IMR-90 (cell line): ENCODE measurements at regions not wholly inside any gene's neighbourhood (a gene's known extent, or its start where the extent isn't known, plus 50 kb on each side); places are given as distances from the start of the nearest gene placed in this dataset.

Experiments
- ATAC-seq: fragments of 200-7000 bp; cut with Tn5 transposase; 2 replicates; pipeline ENCODE4 v1.9.1; 2020; ENCODE audit warnings: low read depth, mild to moderate bottlenecking, moderate library complexity
- BruUV-seq: library from RNA; stranded (reverse); fragments of 400-500 nt; replicated peaks from 2 replicates; lab custom pipeline; 2021; lab: Mats Ljungman, UMichigan
- CTCF ChIA-PET: fragments of 300-600 bp; formaldehyde crosslinking; extraction: SDS; loops from one replicate; lab custom pipeline; 2021; ENCODE audit warnings: antibody characterized with exemption; lab: Yijun Ruan, JAX
- POLR2A ChIA-PET: fragments of 300-600 bp; sonication (Branson Sonifier 250); formaldehyde crosslinking; loops from one replicate; lab custom pipeline; 2022; ENCODE audit warnings: antibody characterized with exemption; ENCODE audit not compliant: unreplicated experiment; lab: Charles Lee
- DNase-seq: peaks from one replicate; pipeline ENCODE4 v3.0.0; 2013
- H2AFZ ChIP-seq: replicated peaks from 2 replicates; pipeline ENCODE3; 2013; ENCODE audit warnings: low read length, mild to moderate bottlenecking; ENCODE audit not compliant: poor library complexity
- H2AK5ac ChIP-seq: 2 replicates; pipeline ENCODE4 v1.6.1; 2013; ENCODE audit warnings: low read depth, low read length, inconsistent platforms
- H2AK9ac ChIP-seq: replicated peaks from 2 replicates; pipeline ENCODE3; 2013; ENCODE audit warnings: mild to moderate bottlenecking, low read depth, low read length, moderate library complexity; ENCODE audit not compliant: poor library complexity
- H2BK120ac ChIP-seq: 2 replicates; pipeline ENCODE4 v1.6.1; 2013; ENCODE audit warnings: low read depth, low read length, inconsistent platforms
- H2BK15ac ChIP-seq: 3 replicates; pipeline ENCODE4 v1.6.1; 2013; ENCODE audit warnings: low read depth, low read length, inconsistent platforms
- H2BK20ac ChIP-seq: 2 replicates; pipeline ENCODE4 v1.6.1; 2013; ENCODE audit warnings: low read depth, mild to moderate bottlenecking, inconsistent platforms, low read length, moderate library complexity
- H2BK5ac ChIP-seq: 2 replicates; pipeline ENCODE4 v1.6.1; 2013; ENCODE audit warnings: mild to moderate bottlenecking, low read depth, low read length, inconsistent platforms; ENCODE audit not compliant: poor library complexity, severe bottlenecking
- H3K14ac ChIP-seq: replicated peaks from 2 replicates; pipeline ENCODE4 v1.6.1; 2013; ENCODE audit warnings: low read depth, low read length, inconsistent platforms
- H3K18ac ChIP-seq: 2 replicates; pipeline ENCODE4 v1.6.1; 2013; ENCODE audit warnings: low read depth, low read length, control low read depth
- H3K23ac ChIP-seq: 2 replicates; pipeline ENCODE4 v1.6.1; 2013; ENCODE audit warnings: low read depth, low read length, inconsistent platforms
- H3K27ac ChIP-seq: 2 replicates; pipeline ENCODE4 v1.5.1; 2013; ENCODE audit warnings: mild to moderate bottlenecking, control low read depth, low read length; ENCODE audit not compliant: insufficient read depth
- H3K27me3 ChIP-seq: 2 replicates; pipeline ENCODE4 v1.6.1; 2013; ENCODE audit warnings: low read length; ENCODE audit not compliant: control insufficient read depth, insufficient read depth
- H3K36me3 ChIP-seq: 2 replicates; pipeline ENCODE4 v1.6.1; 2013; ENCODE audit warnings: low read length, mixed read lengths; ENCODE audit not compliant: control insufficient read depth, insufficient read depth
- H3K4ac ChIP-seq: 2 replicates; pipeline ENCODE4 v1.6.1; 2013; ENCODE audit warnings: low read depth, low read length, inconsistent platforms
- H3K4me1 ChIP-seq: 2 replicates; pipeline ENCODE4 v1.6.1; 2013; ENCODE audit warnings: low read length, mixed read lengths; ENCODE audit not compliant: control insufficient read depth, insufficient read depth
- H3K4me2 ChIP-seq: 2 replicates; pipeline ENCODE4 v1.6.1; 2013; ENCODE audit warnings: low read depth, mild to moderate bottlenecking, control low read depth, low read length, moderate library complexity
- H3K4me3 ChIP-seq: 2 replicates; pipeline ENCODE4 v1.5.1; 2013; ENCODE audit warnings: low read depth, mild to moderate bottlenecking, control low read depth, low read length, moderate library complexity; ENCODE audit not compliant: insufficient read depth
- H3K56ac ChIP-seq: 2 replicates; pipeline ENCODE4 v1.6.1; 2013; ENCODE audit warnings: low read length, inconsistent platforms; ENCODE audit not compliant: insufficient read depth; ENCODE audit errors: extremely low read depth
- H3K79me1 ChIP-seq, 2 experiments: 2 replicates each; pipeline ENCODE4 v1.6.1; 2013; ENCODE audit warnings: low read length in 2 of 2, inconsistent platforms in 1 of 2, low read depth in 1 of 2
- H3K9ac ChIP-seq: 2 replicates; pipeline ENCODE4 v1.6.1; 2013; ENCODE audit warnings: low read depth, low read length, control low read depth
- H3K9me1 ChIP-seq: 2 replicates; pipeline ENCODE4 v1.6.1; 2013; ENCODE audit warnings: low read length, inconsistent platforms; ENCODE audit not compliant: insufficient read depth
- H3K9me3 ChIP-seq: 2 replicates; pipeline ENCODE4 v1.6.1; 2013; ENCODE audit warnings: low read length; ENCODE audit not compliant: control insufficient read depth, insufficient read depth
- H4K20me1 ChIP-seq: 2 replicates; pipeline ENCODE4 v1.6.1; 2013; ENCODE audit warnings: low read length, inconsistent platforms; ENCODE audit not compliant: insufficient read depth
- H4K5ac ChIP-seq: 2 replicates; pipeline ENCODE4 v1.6.1; 2013; ENCODE audit warnings: mild to moderate bottlenecking, low read depth, low read length, control low read depth
- H4K8ac ChIP-seq, 2 experiments: 2 replicates each; pipeline ENCODE4 v1.6.1; 2013; ENCODE audit warnings: low read depth in 2 of 2, low read length in 2 of 2, control low read depth in 1 of 2, inconsistent platforms in 1 of 2
- H4K91ac ChIP-seq: 2 replicates; pipeline ENCODE4 v1.6.1; 2013; ENCODE audit warnings: low read depth, low read length, inconsistent platforms; ENCODE audit not compliant: insufficient read depth
- BHLHE40 ChIP-seq: fragments of 150-350 bp; IDR thresholded peaks from 2 replicates; pipeline ENCODE4 v1.6.1; 2016; ENCODE audit warnings: mild to moderate bottlenecking, low read depth, low read length
- CEBPB ChIP-seq: IDR thresholded peaks from 2 replicates; pipeline ENCODE4 v1.6.1; 2012; ENCODE audit warnings: low read depth, low read length, improper control_type of control experiment
- CHD1 ChIP-seq: IDR thresholded peaks from 2 replicates; pipeline ENCODE4 v1.6.1; 2012; ENCODE audit warnings: low read depth, low read length, improper control_type of control experiment
- FOS ChIP-seq: fragments of 150-350 bp; IDR thresholded peaks from 2 replicates; pipeline ENCODE4 v1.6.1; 2016; ENCODE audit warnings: low read depth, low read length
- MAFK ChIP-seq: IDR thresholded peaks from 2 replicates; pipeline ENCODE4 v1.6.1; 2012; ENCODE audit warnings: low read depth, low read length, improper control_type of control experiment
- MXI1 ChIP-seq: IDR thresholded peaks from 2 replicates; pipeline ENCODE4 v1.6.1; 2012; ENCODE audit warnings: low read depth, mild to moderate bottlenecking, low read length, moderate library complexity, borderline replicate concordance
- POLR2A ChIP-seq: IDR thresholded peaks from 2 replicates; pipeline ENCODE4 v1.6.1; 2012; ENCODE audit warnings: mild to moderate bottlenecking, low read depth, low read length
- RFX5 ChIP-seq: IDR thresholded peaks from 2 replicates; pipeline ENCODE4 v1.8.0; 2012; ENCODE audit warnings: low read depth, mild to moderate bottlenecking, low read length, moderate library complexity
- SMC3 ChIP-seq: fragments of 150-350 bp; IDR thresholded peaks from 2 replicates; pipeline ENCODE4 v1.6.1; 2016; ENCODE audit warnings: low read depth, mild to moderate bottlenecking, antibody characterized with exemption, low read length, moderate library complexity
- WGBS, 2 experiments: methylation state at CpG; one replicate each; pipeline versions ENCODE4 v1.1.5 to v1.1.7; 2013; ENCODE audit warnings: missing lambda C conversion rate in 2 of 2; ENCODE audit not compliant: insufficient read length in 1 of 2; ENCODE audit errors: extremely low coverage in 2 of 2; 5-methylcytosine and 5-hydroxymethylcytosine counted together
- dilution Hi-C: fragments of 300-500 bp; cut with HindIII; formaldehyde crosslinking; loops from one replicate; pipeline ENCODE4 v1.14.3; 2018; ENCODE audit warnings: low sequenced_read_pairs; ENCODE audit not compliant: unreplicated experiment
- in situ Hi-C: fragments of 300-500 bp; cut with MboI; formaldehyde crosslinking; loops from 3 replicates; pipeline ENCODE4 v1.14.3; 2019; ENCODE audit warnings: low sequenced_read_pairs, inconsistent platforms, mixed read lengths
- intact Hi-C: fragments of 100-400 bp; cut with micrococcal nuclease; formaldehyde crosslinking; loops from 2 replicates; pipeline ENCODE4 v1.10.0; 2022

DNA sequence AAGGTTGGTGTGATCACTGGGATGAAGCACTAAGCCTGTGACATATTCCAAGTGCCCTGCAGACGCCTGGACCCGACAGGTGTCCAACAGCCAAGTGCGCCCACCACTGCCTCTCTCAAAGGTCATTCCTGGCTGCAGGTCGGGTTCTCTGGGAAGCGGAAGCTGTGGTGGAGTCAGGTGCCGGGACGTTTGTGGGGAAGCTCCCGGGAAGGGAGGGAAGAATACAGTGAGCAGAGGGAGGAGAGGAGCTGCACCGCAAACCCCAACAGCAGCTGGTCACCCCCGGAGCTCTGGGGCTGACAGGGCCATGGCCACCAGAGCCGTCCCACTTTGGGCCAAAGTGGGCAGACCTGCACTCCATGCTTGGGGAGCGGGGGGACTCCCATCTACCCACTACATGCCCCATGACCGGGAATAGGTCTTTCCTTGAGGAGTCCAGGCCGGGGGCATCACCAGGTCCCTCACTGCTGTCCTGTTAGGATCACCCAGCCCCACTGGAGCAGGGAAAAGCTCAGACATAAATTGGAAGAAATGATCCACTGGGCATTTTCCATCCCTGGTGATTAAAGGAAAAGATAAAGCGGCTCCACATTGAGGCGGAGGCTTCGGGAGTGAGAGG is 84.5 kb upstream of the PPP2R2D start:
- no peaks in the 10 kb centered on the region for H3K27me3 ChIP-seq
- BruUV-seq = no TSS peak
- no peak overlapping the region for H2BK20ac ChIP-seq
- H4K91ac ChIP-seq = no peak overlapping the region
- no peak overlapping the region for H3K14ac ChIP-seq
- dilution Hi-C loops = no loop called here
- H3K9me3 ChIP-seq = peaks cover 46% of the 10 kb centered on the region
- H3K9me1 ChIP-seq = no peaks in the 10 kb centered on the region
- no peak overlapping the region for H2BK5ac ChIP-seq
- H4K20me1 ChIP-seq = no peaks in the 10 kb centered on the region
- no peak overlapping the region for H2AK9ac ChIP-seq
- H3K4me1 ChIP-seq = no peaks in the 10 kb centered on the region
- no peak overlapping the region for H3K9ac ChIP-seq
- no peak overlapping the region for H4K8ac ChIP-seq
- WGBS, 2 experiments = 51% methylated on average over 3 of the region's 17 CpGs; no CpG with 5 or more reads in 1 of the 2 experiments
- no peak overlapping the region for H3K4me2 ChIP-seq
- H2BK120ac ChIP-seq = no peak overlapping the region
- H3K27ac ChIP-seq = no peak overlapping the region
- H3K4ac ChIP-seq = no peak overlapping the region
- no peak overlapping the region for H2BK15ac ChIP-seq
- intact Hi-C loops = no loop called here
- no peak overlapping the region for H3K23ac ChIP-seq
- ChIA-PET CTCF (no interaction called here), POLR2A (no interaction called here)
- ATAC-seq (no peak), DNase-seq (no peak)
- in situ Hi-C loops = no loop called here
- TF ChIP-seq CEBPB (no peak), BHLHE40 (no peak), POLR2A (no peak), MAFK (no peak), RFX5 (no peak), FOS (no peak), CHD1 (no peak), MXI1 (no peak), SMC3 (no peak)
- H2AK5ac ChIP-seq = no peak overlapping the region
- H2AFZ ChIP-seq = no peak overlapping the region
- no peak overlapping the region for H4K5ac ChIP-seq
- no peaks in the 10 kb centered on the region for H3K79me1 ChIP-seq
- no peaks in the 10 kb centered on the region for H3K36me3 ChIP-seq
- H3K56ac ChIP-seq = no peak overlapping the region
- no peak overlapping the region for H3K18ac ChIP-seq
- no peak overlapping the region for H3K4me3 ChIP-seq
